HG03520 (cell line): ENCODE measurements at regions not wholly inside any gene's neighbourhood (a gene's known extent, or its start where the extent isn't known, plus 50 kb on each side); places are given as distances from the start of the nearest gene placed in this dataset.
"Not testable (repeated sequence)": the region's sequence is repeated elsewhere in the genome, so short reads cannot be mapped to it uniquely, and the experiment has no call there.

Experiments used
- ATAC-seq: cut with Tn5 transposase; IDR thresholded peaks from one replicate; pipeline ENCODE4 v1.9.1; 2021; ENCODE audit warnings: mild to moderate bottlenecking, moderate library complexity; ENCODE audit not compliant: unreplicated experiment

DNA sequence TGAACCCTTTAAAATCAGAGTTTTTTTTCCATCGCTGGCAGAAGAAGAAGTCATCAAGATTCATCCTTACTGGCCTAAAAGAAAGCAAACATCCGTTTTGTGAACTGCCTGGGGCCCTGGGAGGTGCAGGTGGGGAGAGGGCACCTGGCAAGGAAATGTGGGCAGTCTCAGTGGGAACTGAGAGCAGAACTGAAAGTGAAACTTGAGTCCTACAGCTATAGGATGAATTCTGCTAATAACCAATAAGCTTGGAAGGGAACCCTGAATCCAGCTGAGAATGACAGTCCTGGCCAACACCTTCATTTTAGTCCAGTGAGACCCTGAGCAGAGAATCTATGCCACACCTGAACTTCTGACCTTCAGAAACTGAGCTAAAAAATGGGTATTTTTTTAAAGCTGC, 130.1 kb upstream of the ASCC3 start:
- peak; percentile 93 for ATAC-seq

DNA sequence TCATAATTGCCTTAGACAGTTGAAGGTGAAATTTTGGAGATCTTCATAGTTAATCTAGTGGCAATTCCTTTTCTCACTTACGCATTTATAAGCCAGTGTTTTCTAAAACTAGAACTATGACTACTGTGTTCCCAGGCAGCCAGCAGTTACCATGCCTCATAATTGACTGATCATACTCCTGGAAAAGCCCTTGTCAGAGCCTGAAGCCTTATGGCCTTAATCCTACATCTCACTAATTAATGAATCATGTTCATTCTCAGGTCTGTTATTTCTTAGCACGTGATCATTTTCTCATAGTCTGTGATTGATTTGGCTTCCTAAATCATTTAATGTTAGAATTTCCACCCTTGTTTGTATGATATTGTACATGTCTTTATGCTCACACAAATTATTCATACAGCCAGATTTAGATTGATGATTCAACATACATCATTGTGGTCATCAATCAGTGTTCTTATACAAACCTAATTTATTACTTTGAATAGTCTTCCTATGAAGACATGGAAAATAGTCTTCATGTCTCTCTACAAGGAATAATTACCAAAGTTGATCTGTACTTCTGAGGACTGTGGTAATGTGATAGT, 132.6 kb upstream of the ASCC3 start:
- ATAC-seq = no peak

DNA sequence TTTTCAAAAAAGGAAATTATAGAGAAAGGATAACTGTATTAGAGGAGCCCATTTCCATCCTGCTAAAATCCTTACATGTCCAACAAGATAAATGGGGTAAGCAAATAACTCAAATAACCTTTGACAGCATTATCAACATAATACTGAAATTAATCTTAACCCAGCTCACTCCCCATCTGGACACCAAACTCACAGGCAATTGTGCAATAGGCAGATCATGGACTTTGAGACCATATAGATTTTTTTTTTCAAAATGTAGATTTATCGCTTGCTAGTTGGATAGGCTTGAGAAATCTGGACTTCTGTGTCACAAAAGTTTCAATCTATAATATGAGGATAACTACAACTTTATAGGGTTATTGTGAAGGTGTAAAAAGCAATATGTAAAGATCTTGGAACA, 134.4 kb upstream of the ASCC3 start:
- no peak for ATAC-seq

DNA sequence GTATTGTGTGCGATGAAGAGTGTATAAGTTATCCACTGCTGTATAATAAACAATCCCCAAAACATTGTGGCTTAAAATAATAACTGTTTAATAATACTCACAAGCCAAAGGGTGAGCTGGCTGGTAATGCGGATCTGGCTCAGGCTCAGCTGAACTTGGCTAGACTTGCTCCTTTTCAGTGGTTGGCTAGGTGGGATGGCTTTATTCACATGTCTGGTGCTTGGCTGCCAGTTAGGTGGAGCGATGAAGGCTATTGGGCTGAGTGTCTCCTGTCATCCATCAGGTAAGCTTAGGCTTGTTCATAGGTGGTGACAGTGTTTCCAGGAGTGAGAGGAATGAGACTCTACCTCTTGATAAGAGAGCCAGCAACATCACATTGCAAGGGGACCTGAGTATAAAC, 135.0 kb upstream of the ASCC3 start:
- no peak for ATAC-seq

DNA sequence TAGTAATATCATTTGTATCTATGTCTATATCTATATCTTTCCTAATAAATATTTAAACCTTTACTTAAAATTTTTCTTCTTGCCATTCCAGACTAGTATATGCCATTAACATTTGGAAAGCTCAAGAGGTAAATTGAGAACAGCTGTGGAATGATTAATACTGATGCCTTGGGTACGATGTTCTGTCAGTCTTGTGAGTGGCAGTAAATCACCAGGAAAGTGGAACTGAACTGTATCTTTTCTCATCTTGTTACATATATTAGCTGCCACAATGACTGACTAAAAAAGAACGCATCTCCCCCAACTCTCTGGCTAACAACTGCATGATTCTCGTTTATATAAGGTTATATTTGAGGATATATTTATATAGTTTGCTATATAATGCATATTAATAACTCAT, 137.0 kb upstream of the ASCC3 start:
- no peak for ATAC-seq

DNA sequence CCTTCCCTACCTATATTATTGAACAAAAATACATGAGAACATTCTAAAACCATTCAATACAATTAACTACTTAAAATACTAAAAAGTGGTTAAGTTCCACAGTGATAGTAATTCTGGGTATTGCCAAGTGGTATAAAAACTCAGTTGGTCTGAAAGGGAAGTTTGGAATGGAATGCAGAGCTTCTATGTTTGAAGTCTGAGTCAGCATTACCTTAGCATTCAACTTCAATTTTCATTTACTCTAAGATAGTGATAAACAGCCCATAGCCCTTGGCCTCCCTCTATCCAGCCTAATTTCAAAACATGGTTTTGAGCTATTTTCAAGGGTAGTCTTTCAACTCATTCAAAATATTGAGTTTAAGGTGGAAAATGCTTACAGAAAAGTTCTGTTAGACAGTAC, 140.4 kb upstream of the ASCC3 start:
- ATAC-seq = no peak

DNA sequence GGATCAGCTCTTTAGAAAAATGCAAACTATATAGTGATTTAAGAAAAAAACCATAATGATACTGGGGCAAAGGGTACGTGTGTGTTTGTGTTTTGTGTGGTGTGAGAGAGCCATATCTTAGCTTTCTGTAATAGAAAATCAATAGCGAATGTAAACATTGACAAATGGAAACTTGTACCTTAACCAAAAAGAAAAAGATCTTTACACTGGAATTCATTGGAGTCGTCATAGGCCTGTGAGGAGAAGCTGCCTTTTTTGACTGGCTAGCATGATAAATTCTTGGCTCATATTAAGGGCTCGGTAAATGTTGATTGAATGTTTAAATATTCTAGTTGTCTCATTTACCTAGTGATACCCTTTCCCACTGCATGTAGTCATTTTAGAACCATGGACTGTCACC, 161.8 kb upstream of the ASCC3 start:
- ATAC-seq = no peak

DNA sequence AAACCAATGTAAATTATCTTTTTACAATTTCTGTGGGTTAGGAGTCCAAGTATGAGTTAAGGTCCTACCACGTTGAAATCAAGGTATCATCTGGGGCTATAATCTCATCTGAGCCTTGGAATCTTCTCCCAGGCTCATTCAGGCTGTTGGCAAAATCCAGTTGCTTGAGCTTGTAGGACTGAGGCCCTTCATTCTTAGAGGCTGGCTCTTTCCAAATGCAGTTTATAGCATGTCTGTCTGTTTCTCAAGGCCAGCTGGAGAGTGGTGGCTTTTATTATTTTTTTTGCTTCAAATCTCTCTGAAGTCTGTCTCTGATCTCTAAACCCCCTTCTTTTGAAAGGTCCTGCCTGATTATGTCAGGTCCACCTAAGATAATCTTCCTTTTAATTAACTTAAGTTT, 177.2 kb upstream of the ASCC3 start:
- ATAC-seq = no peak

DNA sequence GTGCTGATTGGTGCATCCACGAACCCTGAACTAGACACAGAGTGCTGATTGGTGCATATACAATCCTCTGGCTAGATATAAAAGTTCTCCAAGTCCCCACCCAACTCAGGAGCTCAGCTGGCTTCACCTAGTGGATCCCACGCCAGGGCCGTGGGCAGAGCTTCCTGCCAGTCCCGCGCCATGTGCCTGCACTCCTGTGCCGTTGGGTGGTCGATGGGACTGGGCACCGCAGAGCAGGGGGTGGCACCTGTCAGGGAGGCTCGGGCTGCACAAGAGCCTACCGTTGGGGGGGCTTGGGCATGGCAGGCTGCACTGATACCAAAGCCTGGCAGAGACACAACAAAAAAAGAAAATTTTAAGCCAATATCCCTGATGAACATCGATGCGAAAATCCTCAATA, 185.4 kb upstream of the ASCC3 start:
- ATAC-seq = no peak

DNA sequence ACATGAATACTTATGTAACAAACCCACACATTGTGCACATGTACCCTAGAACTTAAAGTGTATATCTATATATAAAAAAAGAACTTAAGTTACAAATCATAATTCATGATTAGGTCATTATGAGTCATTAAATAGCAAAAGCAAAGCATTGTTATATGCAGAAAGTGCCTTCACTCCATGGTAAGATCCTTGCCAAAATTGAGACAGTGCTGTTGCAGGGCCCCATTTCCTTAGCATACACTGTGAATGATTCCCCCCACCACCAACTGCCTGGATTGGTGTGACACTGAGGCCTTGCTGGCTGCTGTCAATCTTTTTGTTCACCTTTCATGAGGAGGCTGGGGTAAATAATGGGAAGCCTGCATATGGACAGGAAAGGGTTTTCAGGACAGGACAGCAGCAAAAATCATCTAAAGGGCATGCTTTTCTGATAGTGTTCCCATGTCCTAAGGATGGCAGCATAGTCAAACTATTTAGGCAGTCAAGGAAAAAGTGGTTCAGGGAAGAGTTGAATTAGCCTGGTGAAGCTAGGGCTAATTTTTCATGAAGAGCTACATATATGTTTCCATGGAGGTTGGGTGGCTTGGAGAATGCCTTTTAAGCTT, 188.2 kb upstream of the ASCC3 start:
- ATAC-seq = no peak

DNA sequence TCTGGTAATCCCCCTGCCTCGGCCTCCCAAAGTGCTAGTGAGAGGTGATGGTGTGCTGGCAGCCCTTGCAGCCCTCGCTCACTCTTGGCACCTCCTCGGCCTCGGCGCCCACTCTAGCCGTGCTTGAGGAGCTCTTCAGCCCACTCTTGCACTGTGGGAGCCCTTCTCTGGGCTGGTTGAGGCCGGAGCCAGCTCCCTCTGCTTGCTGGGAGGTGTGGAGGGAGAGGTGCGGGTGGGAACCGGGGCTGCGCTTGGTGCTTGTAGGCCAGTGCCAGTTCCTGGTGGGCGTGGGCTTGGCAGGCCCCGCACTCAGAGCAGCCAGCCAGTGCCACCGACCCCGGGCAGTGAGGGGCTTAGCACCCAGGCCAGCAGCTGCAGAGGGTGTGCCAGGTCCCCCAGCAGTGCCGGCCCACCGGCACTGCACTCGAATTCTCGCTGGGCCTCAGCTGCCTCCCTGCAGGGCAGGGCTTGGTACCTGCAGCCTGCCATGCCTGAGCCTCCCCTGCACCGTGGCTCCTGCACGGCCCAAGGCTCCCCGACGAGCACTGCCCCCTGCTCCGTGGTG, 189.0 kb upstream of the ASCC3 start:
- ATAC-seq = no peak

DNA sequence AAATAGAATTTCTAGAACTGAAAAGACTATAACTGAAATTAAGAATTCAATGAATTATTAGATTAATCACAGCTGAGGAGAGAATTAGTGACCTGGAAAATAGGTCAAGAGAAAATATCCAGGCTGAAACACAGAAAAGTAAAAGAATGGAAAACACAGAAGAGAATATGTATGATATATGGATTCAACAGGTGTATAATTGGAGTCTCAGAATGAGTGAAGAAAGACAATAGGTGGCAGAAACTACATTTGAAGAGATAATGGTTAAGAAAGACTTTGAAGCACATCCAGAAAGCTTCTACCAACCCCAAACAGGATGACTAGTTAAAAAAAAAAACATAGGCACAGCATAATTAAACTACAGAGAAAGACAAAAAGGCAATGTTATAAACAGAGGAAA, 196.2 kb upstream of the ASCC3 start:
- ATAC-seq = no peak

DNA sequence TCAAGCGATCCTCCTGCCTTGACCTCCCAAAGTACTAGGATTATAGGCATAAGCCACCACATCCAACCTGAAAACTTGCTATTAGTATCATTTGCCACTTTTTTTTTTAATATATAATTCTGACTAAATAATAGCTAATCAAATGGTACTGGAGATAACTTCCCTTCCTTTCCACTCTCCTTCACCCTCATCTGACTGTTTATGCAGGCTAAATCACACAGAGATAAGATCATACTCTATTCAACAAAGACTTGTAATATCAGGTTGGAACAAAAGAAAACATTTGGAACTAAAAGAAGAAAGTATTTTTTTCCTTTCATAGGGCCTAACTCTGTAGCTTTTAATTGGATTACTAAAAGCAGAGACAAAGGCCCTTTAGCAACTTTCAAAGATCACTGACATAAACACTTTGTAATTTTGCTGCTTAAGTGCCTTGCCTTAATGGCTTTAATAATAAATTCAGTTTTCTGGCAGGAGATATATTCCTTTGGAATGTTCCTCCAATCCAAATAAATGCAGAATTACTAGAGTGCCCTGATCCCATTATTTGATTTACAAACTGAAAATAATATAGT, 198.7 kb upstream of the ASCC3 start:
- no peak for ATAC-seq

DNA sequence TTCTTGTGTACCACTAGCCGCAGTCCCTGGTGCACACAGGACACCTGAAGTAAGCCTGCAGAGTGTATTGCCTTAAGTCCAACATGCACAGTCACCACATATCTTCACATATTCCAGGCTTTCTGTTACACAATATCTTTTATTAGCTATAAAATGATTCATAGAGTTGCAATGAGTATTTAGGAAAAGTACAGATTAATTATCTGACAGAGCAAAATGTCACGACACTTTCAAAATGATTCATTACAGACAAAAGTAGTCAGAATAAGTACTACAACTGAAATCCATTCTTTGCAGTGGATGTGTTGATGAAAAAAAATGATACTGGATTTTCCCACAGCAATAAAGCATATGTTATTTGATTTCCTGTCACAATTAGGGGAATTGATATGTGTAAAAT, 199.5 kb upstream of the ASCC3 start:
- ATAC-seq = no peak

DNA sequence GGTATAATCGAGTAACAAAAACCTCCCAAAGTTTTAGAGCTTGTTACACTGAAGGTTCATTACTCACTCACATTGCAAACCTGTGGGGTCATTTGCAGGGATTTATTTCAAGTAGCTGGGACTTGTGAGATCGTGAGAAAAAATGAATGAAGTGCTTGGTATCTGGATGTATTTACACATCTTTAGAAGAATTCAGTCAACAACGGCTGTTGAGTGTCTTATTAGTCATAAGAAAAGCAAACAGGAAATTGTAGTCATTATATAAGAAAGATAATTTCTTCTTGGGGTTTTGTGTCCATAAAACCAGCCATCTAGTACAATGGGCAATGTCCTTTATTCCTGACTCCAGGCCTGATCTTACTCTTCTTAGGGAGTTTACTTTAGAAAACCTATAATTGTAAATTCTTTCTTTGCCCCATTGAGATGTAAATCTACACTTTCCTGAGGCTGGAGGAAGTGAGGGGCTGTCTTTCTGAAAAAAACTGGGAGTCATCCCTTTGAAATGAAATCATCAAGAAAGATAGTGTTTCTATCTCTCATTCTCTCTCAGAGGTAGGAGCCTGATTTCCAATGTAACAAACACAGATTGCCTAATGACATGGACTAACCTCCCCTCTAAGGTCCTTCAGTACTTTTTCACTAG, 202.5 kb upstream of the ASCC3 start:
- no peak for ATAC-seq

DNA sequence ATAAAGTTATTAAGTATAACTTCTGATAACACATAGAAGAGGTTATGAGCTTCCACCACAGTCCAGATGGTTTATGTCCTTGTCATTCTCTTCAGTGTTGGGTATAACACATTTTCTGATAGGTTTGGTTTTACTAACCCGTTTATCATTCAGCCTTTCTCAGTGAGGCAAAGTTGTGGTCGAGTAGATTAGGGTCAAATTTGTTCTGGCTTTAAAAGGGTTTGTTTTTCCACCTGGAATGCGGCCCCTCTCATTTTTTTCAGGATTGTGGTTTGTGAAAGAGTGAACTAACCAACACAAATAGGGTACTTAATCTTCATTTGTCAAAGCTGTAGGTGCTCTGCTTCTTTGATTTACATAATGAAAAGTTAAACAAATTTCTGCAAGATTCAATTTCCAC, 204.2 kb upstream of the ASCC3 start:
- no peak for ATAC-seq

DNA sequence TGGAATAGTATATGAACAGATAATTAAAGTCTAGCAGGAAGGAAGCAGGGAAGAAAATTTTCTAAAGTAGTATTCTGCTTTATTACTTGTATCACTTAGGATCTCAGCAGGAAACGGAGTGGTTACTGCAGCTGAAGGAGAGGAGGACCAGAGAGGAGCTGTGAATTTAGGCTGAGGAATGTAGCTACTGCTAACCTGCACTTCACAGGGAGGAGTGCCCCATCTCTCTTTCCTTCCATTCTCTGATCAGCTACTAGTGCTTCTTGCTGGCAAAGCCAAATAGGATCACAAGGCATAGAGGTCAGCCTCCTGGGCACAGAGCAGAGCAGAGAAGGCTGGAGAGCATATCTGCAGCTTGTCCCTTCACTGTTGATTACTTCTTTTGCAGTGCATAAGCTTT, 205.3 kb upstream of the ASCC3 start:
- no peak for ATAC-seq

DNA sequence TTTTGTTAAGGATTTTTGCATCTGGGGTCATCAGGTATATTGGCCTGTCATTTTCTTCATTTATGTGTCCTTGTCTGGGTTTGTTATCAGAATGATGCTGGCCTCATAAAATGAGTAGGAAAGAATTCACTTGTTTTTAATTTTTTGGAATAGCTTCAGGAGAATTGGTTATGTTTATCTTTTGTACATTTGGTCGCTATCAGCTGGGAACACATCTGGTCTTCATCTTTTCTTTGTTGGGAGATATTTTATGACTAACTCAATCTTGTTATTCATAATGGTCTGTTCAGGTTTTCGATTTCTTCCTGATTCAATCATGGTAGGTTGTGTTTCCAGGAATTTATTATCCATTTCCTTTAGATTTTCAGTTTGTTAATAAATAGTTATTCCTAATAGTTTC, 207.5 kb upstream of the ASCC3 start:
- no peak for ATAC-seq

DNA sequence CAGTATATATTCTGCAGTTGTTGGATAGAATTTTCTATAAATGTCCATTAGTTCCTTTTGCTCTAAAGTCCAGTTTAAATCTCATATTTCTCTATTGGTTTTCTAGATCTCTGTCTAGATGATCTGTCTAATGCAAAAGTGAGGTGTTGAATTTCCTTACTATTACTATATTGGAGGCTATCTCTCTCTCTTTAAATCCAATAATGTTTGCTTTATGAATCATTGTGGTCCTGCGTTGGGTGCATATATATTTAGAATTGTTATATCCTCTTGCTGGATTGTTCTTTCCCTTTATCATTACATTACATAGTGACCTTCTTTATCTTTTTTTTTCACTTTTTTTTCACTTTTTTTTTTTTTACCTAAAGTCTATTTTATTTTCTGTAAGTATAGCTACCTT, 208.5 kb upstream of the ASCC3 start:
- no peak for ATAC-seq

DNA sequence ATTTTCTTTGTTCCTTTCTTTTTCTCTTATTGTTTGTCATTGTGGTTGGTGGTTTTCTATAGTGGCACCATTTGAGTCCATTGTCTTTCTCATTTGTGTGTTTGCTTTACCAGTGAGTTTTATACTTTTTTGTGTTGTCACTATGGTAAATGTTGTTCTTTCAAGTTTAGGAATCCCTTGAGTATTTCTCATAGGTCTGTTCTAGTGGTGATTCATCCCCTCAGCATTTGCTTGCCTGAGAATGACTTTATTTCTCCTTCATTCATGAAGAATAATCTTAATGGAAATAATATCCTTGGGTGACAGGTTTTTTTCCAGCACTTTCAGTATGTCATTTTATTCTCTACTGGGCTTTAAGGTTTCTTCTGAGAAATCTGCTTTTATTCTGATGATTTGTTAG, 209.2 kb upstream of the ASCC3 start:
- no peak for ATAC-seq

DNA sequence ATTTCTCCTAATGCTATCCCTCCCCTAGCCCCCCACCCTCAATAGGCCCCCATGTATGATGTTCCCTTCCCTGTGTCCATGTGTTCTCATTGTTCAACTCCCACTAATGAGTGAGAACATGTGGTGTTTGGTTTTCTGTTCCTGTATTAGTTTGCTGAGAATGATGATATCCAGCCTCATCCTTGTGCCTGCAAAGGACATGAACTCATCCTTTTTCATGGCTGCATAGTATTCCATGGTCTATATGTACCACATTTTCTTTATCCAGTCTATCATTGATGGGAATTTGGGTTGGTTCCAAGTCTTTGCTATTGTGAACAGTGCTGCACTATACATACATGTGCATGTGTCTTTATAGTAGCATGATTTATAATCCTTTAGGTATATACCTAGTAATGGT, 217.5 kb upstream of the ASCC3 start:
- not testable (repeated sequence) for ATAC-seq

DNA sequence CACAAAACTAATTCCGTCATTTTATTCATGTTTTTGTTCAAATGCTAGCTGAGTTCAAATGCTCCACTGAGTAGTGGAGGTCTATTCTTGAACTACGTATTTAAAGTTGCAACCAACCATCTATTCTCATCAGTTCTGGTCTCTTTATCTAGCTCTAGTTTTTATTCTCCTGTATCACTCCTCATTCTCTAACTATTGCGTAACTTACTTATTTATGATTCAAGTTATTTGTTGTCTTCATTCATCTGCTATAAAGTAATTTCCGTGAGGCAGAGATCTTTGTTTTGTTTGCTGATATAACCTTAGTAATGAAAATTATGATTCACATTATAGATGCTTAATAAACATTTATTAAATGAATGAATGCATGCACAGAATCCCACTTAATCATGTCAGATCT, 221.6 kb upstream of the ASCC3 start:
- no peak for ATAC-seq
